ENCODE measurements at regions not wholly inside any gene's neighbourhood (a gene's known extent, or its start where the extent isn't known, plus 50 kb on each side); places are given as distances from the start of the nearest gene placed in this dataset.

DNA sequence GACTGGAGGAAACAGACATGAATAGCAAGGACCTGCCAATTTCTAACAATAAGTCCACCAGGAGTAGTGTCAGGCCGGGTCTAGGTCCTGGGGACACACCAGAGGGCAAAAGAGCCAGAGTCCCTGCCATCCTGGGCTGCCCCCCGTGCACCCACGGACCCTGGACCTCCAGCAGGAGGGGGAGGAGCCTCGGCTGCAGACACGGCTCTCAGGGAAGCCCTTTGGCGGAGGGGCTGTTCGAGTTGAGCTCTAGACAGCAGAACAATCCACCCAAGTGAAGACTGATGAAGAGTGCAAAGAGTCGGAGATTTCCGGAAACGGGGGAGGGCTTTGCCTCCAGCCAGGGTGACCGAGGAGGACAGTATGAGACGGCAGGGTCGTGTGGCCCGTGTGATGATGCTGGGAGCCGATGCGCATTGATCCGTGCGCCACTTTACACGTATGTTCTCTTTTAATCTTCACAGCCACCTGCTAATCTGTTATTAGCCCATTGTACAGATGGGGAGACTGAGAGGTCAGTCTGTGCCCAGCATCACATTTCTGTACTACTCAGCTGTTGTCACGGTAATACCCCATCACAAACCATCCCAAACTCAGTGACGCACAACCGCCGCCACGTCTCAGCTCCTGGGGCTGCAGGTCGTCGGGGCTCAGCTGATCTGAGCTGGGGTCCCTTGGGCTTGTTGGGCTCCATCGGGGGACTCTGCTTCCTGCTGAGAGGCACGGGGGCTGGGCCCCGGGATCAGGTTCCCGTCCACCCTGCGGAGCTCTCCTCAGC, 502.0 kb downstream of the PREX1 start:
- no peak for DNase-seq

DNA sequence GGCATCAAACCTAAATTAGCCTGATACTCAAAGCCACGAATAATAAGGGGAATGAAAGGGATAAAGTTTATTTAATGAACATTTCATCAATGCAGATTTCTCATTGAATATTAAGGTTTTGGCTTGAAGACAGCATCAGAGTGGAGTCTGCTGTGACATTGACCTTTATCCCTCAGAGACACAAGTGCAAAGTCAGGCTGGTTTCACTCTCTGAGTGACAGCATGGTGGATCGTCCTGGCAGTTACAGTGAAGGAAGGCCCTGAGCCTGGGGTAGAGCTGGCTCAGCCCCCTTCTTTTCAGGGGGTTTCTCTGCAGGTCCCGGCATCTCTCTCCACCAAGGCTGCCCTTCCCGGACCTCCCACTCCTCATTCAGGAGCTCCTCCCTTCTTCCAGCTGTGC, 503.1 kb downstream of the PREX1 start:
- DNase-seq, result no peak

DNA sequence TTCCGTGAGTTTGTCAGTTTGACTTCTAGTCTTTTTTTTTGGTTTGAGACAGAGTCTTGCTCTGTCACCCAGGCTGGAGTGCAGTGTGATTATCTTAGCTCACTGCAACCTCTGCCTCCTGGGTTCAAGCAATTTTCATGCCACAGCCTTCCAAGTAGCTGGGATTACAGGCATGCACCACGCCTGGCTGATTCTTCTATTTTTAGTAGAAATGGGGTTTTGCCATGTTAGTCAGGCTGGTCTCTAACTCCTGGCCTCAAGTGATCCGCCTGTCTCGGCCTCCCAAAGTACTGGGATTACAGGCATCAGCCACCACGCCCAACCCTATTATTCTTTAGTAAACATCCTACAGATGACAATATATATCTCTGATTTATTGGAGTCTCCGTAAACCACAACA, 506.5 kb downstream of the PREX1 start:
- no peak for DNase-seq

DNA sequence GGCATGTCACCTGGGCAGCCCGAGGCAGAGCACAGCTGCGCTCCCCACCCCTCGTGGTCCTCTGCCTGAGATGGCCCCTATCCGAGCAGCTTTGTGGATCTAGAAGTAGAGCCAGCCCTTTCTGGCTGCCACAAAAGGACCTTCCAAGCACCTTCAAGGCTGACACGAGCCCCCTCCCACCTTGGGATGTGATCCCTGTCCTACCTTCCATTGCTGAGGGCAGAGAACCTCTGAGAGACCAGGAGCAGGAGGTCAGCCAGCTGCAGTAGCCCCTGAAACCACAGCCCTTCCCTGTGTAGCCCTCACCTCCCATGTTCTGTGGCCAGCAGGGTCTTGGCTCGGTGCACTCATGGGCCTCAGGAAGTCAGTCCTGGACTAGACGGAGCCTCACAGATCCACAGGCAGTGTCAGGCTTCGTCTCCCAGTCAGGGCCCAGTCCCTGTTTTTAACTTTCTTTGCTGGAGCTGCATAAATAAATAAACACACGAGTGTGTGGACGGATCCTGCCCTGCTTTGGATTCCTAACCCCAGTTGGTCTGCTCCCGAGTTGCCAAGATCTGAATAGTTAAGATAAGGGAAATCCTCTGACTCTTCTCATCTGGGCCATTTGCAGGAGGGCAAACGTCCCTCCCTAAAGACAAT, 507.7 kb downstream of the PREX1 start:
- no peak for DNase-seq

DNA sequence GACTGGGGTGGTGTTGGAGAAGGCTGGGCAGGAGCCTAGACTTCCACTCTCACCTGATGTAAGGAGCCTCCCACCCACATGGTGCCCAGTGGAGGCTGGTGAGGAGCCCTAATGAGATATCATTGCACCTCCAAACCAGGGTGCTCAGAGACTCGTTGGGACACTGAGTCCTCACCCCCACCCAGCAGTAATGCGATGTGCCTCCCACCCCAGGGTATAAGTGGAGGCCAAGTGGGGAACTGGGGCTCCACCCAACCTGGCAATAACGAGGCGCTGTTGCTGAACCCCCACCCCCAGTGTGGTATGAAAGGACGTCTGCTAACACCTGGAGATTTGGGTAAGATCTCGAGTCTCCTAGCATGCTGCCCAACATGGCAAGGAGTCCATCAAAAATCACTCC, 510.2 kb downstream of the PREX1 start:
- no peak for DNase-seq

DNA sequence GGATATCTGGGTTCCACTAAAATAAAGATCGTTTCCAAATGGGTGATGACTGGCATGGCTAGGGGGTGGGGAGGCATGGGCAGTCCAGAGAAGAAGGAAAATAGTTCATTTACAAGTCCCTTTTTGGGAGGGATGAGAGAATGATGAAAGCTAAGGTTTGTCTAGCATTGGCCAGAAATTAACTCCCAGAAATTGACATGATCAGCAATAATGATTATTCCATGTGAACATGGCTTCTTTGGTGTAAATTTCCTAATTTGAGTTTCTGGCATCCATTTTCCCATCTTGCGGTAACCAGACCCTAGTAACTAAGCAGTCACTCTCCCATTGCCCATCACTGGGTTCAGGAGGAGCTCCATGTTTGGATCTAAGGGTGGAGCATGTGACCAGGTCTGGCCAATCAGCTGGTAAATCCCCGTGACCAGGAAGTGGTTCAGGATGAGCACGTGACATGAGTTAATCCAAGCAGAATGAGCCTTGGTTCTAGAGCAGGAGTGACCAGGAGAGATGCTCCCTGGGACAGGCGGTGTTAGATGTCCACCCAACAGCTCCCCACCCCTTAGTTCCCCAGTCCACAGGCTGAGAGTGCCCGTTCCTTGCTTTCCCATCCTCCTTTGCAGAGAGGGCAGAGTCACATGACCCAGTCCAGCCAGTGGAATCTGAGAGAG, 512.7 kb downstream of the PREX1 start:
- no peak for DNase-seq

DNA sequence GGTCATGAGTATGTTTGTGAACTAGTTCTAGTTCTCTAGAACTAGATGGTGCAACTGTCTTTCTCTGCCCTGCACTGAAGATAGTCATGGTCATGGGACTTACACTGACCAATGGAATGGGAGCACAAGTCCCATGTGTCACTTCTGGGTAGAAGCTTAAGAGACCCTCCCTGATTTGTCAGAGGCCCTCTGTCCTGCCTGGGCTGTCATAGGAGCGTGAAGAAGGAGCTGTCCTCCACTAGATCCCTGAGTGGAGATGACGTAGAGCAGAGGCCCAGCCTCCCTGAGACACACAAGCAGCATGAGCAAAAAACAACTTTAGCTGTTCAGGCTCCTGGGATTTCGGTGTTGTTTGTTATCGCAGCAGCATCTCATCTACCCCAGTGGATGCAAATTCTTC, 514.5 kb downstream of the PREX1 start:
- no peak for DNase-seq

DNA sequence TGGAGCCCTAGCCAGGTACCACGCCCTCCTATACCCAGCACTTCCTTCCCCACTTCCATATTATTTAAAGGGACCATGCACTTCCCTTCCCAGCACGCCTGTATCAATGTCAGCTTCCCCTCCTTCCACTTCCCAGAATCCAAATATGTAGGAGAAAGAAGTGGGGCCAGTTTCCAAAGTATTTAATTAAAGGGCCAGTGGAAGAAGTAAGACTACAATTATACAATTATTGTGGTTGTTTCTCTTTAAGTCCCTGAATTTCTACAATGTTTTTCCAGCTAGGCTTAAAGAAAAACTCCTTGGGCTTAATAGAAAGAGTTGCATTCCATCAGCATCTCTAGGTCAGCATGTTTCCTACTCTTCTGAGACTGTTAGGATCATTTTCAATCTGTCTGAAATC, 515.8 kb downstream of the PREX1 start:
- DNase-seq, result no peak

DNA sequence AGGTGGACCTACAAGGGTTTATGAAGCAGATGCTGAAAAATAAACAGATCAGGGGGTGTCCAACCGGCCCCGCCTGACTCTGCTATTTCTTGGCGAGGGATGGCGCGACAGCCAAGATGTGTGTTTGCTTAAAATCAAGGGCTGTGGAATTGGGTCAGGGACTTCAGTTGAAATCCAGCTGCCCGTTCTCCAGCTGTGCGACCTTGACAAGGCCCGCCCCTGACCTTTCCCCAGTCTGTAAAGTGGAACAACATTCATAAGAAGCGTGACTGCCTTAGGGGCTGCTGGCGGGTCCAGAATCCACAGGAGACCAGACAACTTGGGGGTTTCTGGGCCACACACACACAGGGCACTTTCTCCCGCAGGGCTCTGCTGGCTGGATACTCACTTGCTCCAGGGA, 517.5 kb downstream of the PREX1 start:
- no peak for DNase-seq

DNA sequence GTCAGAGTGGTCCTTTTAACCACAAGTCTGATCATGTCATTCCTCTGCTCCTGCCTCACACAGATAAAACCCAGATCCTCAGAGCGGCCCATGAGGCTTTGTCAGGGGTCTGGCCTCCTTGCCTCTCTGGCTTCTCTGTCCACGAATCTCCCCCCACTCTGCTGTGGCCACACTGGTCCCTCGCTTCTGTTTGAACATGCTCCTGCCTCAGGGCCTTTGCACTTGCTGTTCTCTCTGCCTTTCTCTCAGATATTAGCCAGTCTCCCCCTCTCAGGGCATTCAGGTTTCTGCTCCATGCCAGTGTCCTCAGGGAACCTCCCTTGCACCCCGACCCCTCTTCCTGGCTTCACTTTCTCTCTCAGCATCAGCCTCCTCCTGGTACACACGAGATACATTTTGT, 518.5 kb downstream of the PREX1 start:
- DNase-seq, result no peak

DNA sequence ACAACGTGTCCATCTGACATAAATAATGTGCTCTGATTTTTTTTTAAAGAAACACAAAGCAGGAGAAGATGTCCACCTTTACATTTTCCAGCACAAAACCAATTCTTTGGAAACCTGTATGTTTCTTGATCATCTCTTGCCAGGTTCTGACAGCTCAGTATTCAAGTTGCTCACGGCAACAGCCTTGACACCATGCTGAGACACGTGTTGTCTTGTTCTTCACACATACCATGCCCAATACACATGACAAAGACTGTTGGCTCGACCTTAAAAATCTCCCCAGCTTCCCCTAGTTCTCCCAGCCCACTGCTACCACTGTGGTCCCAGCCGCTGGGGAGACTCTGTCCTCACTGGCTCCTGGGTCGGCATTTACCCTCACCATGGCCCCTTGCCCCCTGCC, 518.9 kb downstream of the PREX1 start:
- DNase-seq, result no peak

DNA sequence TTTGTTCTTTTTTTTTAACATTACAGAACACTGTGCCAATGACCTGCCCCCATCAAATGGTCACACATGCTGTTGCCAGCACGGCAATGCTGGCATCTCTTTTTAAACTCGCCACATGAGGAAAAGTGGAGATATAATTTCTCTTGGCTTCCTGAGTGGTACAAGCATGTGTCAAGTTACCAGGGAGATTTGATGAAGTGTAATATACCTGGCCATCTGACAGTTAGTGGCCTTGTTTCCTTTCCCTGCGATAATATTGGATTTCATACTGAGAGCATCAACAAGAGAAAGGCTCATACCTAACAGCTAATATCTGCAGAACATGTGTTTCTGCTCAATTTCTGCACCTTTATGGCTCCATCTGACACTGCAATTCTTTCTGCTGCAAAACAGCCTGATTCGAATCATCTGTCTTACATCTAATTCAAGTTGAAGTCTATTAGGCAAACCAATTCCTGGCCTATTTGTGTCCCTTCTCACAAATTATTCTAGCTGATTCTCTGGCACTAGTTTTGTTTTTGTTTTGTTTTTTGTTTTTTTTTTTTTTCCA, 519.5 kb downstream of the PREX1 start:
- peak in 1 of 2 experiments; percentile 43 for DNase-seq

DNA sequence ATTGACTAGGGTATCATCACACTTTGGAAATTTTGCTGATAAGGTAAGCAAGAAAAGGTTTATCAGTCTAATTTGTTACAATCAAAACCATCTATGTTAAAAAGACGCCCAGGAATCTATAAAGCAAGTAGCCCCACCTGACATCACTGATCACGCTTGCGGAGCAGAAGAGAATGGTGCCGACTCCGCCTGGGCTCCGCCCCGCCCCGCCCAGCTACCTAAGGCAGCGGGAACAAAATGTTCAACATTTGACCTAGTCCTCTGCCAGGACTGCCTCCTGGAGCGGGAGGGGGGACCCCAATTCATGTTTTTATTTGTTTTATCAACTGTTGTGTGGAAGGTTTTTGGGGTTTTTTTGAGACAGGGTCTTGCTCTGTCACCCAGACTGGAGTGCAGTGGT, 520.5 kb downstream of the PREX1 start:
- DNase-seq, result no peak

DNA sequence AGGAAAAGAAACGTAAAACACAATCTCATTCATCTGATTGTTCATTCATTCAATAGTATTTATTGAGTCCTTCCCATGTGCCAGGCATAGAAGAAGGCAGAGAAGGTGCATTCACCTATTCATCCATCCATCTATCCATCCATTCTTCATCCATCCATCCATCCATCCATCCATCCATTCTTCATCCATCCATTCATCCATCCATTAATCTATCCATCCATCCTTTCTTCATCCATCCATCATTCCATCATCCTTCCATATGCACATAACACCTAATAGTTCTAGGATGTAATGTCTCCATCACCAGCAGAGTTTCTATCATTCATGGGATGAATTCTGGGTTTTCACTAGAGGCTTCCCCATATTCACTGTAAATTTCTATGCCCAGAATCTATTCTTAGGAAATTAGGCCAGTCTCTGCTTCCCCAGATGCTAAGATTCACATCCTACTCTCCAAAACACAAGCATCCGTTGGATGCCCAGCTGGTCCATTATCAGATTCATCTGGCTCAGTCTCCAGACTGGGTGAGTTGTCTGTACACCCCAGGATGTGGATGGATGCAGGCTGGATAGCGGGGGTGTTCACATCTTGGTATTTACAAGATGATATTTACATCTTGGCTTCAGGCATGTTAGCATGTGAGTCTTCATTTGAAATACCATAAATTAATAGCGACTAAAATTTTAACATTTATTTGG, 517.7 kb upstream of the SULF2 start:
- DNase-seq, result no peak

DNA sequence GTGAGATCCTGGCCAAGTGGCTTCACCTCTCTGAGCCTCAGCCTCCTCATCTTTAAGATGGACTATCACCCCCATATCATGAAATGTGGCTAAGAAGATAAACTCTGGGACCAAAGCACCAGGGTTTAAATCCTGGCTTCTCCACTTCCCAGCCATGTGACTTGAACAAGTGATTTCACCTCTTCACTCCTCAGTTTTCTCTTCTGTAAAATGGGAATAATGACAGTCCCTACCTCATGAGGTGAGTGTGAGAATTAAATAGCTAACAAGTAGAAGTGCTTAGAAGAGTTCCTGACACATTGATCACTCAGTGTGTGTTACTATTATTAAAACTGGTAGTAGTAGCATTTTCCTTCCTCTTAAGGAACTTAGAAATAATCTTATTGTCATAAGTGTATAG, 516.9 kb upstream of the SULF2 start:
- no peak for DNase-seq

DNA sequence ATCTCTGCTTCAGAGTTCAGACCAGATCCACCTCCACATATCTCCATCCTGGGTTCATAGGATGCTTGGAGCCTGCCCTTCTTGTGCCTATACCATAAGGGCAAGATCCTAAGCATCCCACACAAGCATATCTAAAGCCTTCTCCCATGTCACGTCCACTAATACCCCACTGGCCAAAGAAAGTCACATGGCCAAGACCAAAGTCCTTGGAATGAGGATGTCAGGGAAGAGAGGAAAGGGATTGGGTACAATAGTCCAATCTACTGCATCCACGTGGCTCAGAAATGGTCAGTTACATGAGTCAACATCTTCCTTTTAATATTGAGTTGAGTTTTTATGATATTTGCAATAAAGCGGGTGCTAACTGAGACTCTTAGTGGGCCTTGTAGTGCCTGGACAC, 515.9 kb upstream of the SULF2 start:
- no peak for DNase-seq

DNA sequence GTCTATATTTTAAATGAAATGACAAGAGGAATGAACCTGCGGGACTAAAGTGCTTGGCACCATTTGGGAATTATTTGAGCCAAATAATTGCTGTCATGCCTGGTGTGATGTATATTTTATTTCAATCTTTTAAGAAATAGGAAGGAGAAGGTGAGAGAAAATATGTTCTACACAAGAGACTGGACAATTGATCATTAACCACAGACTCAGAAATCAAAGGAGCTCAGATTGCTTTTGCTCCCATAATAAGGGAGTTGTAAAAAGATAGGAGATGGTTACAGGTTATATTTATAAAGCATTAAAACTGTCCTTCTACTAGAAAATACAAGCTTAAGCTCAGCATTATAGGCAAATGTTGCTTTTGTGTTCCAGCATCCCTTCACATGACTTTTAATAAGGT, 515.2 kb upstream of the SULF2 start:
- no peak for DNase-seq

DNA sequence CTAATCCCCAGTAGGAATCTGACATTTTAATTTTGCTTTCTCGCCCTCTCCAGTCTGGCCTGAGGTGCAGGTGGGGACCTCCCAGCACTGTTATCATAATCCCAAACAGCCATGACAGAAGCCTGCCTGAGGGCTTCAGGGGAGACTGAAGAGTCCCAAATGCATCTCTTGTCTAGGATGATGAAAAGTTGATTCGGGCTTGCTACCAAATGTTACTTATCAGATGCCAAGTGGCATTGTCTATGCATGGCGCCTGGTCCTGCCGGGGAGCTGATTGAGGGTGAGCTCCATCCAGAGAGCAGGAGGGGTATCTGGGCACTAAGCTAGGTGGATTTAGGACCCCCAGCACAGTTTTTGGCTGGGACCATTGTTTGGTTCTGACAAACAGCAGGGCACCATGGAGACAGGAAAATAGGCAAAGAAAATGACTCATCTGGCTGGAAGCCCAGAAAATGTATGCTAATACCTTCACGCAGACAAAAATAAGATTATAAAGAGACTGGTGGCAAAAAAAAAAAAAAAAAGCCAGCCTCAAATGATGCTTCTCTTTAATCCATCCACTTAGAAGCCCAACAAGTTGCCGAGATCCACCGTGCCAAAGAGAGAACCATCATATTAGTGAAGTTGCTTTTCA, 513.7 kb upstream of the SULF2 start:
- peak; percentile 50 to 79 for DNase-seq

DNA sequence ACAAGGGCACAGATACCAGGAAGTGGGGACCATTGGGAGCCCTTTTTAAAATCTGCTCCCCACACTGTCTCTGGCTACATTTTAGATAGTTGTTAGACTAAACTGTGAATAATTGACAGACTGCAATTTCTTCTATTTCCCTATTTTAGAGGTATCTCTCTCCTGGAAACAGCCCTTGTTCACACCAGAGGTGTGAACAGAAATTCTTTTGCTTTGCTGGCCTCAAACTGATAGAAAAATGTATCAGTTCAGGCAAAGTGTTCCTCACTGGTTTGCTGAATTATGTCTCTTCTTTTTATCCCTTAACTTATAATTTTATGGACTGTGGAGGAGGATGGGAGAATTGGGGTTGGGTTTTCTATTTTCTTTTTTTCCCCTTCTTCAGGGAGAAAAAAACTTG, 513.2 kb upstream of the SULF2 start:
- DNase-seq, result no peak

DNA sequence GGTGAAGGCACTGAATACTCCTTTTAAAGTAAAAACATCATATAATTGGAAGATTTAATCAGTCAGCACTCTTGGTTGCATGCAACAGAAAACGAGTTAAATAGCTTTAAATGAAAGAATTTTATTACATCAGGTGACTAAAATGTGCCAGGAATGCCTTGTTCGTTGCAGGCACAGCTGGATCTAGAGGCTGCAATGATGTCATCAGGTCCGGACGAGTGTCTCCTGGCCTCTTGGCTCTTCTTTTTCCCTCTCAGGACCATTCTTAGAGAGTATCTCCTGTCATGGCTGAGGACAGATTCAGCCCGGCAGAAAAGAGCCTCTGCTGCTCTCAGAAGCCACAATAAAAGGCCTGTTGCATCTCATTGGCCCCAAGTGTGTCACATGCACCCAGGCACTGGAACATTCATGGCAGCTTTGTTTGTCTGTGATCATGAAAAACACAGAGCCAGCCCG, 510.7 kb upstream of the SULF2 start:
- DNase-seq, result no peak

DNA sequence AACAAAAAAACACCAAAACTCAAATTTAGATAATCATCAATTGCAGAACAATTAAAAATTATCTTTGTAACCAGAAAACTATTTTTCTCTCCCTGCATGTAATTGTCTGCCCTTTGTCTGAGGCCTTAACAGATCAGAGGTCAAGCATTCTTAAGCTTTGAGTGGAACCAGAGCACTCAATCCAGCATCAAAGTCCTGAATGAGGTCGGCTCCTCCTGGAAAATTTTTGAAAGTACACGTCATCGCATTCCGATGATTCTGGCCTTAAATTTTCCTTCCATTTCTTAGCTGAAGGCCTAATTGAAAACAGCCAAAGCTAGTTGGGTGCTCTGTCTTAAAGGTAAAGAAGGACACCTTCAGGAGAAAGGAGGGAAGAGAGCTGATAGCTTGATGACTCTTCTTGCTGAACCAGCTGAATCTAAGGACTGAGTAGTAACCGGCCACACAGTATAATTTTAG, 510.2 kb upstream of the SULF2 start:
- DNase-seq, result peak in 1 of 2 experiments; percentile 56

DNA sequence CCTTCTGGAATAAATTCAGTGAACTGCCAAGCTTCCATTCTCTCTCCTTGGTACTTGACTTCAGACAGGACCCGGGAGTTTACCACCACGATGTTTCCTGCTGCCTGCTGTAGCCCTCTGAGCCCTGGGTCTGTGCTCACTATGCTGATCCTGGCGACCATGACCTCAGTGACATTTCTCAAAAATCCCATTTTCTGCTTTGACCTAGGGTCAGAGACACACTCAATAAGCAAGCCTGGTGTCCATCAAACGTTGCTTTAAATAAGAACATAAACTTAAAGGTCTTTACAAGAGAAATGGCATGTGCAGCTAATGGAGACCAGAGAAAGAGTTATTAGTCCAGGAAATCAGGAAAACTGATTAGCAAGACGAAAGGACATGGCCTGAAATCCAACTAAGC, 509.7 kb upstream of the SULF2 start:
- DNase-seq, result no peak

DNA sequence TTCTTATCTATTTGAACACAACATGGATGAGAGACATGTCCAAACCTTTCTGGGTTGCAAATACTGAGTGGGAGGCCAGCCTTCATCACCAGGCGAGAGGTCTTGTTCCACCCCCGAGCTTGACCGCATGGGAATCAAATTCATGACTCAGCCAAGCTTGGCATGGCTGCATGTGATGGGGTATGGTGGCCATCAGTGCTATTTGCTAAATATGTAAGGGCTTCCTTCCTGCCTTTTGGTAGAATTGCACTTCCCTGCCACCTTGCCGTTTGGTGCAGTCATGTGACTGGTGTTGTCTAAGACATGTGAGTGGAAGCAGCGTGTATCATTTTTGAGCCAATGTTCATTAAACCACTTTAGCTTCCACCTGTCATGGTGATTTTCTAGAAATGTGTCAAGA, 508.9 kb upstream of the SULF2 start:
- DNase-seq, result peak in 1 of 2 experiments; percentile 9

Data from NCI-H524 (cell line).